SH-SY5Y (cell line): ENCODE measurements at regions not wholly inside any gene's neighbourhood (a gene's known extent, or its start where the extent isn't known, plus 50 kb on each side); places are given as distances from the start of the nearest gene placed in this dataset.

Experiments
- GATA2 ChIP-seq: IDR thresholded peaks from 2 replicates; pipeline ENCODE4 v1.6.1; 2011; ENCODE audit warnings: mild to moderate bottlenecking, low read depth, low read length
- GATA3 ChIP-seq: IDR thresholded peaks from 2 replicates; pipeline ENCODE4 v1.6.1; 2011; ENCODE audit warnings: low read depth, mild to moderate bottlenecking, low read length, moderate library complexity

- no peak for TF ChIP-seq GATA3
- TF ChIP-seq GATA2: no peak
Measured at GRCh38 chr16:54842743-54843423, 87.8 kb upstream of the IRX5 start.
